ENCODE measurements at regions not wholly inside any gene's neighbourhood (a gene's known extent, or its start where the extent isn't known, plus 50 kb on each side); places are given as distances from the start of the nearest gene placed in this dataset.
"Not testable (repeated sequence)": the region's sequence is repeated elsewhere in the genome, so short reads cannot be mapped to it uniquely, and the experiment has no call there.

DNA sequence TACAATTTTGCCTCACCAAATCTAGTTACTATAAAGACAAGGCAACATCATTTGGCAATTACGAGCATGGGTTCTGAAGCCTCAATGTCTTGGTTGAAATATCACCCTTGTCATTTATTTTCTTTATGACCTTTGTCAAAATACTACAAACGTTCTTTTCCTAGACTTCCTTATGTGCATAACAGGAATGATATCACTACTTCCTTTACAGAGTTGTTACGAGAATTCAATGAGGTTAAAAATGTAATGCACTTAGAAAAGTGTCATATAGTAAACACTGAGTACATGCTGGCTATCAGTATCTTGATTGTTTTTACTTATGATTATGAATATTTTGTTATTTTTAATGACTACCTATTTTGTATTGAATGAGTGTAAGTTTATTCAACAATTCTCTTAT lies 640.9 kb upstream of the CCNG1 start:
- DNase-seq (ENCODE audit: low spot score) = no peak

DNA sequence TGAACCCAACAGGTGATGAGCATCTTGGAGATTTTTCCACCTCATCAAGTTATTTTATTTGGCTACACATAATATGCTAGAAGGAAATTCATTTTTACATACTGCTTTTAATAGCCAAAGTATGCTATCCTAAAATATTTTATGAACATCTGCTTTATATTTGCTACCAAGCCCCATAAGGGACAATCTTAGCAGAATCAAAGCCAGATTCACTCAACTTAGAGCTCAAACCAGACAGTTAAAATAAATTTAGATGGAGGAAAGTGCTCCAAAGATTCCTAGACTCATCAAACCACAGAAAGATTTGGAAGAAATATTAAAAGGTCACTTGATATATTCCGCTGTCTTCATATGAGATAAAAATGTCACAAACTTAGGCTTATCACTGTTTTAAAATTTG lies 637.1 kb upstream of the CCNG1 start:
- DNase-seq (ENCODE audit: low spot score) = no peak

DNA sequence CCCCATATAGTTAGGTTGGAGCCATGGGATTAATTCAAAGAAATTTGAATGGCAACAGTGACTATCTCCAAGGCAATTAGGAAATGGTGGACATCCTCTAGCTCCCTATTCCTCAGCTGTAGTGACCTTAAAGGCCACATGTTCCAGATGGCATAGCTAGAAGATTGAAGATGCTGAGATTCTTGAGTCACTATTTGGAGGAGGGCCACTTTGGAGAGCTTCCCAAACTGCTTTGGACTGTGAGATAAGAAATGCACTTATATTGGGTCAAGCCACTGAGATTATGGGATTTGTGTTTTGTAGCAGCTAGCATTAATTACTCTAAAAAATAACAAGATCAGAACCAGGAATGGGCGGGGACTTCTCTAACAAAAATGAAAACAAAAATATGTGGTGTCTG lies 636.2 kb upstream of the CCNG1 start:
- no peak for DNase-seq (ENCODE audit: low spot score)

DNA sequence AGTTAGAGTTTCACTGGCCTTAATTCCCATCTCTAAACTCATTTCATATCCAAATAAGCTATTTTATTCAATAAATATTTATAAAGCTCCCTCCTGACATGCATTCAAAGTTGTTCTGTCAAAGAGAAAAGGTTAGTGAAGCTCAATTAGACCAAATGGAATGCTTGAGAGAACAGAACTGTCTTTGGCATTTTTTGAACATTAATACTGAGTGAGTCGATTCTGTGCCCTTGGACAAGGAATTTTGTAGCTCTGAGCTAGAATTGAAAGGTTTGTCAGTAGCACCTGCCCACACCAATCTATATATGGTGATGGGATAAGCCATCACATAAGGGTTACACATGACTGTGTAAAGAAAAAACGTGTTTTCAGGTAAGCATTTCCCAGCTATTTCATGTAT lies 631.2 kb upstream of the CCNG1 start:
- DNase-seq (ENCODE audit: low spot score) = no peak

DNA sequence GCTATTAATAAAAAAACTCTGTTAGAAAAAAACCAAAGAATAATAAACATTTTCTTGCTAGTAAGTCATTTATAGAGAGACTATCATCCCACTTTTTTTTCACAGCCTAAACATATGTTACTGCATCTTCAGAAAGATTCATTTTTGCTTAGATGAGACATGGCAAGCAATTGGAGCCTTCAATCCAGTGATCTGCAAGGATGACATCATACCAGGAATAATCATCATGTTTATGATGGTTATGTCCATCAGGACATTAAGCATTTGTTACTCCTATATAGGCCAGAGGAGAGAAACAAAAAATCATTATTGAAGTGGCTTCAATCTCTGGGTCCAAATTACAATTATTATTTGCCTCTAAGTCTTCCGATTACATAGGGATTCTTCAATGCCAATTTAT lies 626.3 kb upstream of the CCNG1 start:
- no peak for DNase-seq (ENCODE audit: low spot score)

DNA sequence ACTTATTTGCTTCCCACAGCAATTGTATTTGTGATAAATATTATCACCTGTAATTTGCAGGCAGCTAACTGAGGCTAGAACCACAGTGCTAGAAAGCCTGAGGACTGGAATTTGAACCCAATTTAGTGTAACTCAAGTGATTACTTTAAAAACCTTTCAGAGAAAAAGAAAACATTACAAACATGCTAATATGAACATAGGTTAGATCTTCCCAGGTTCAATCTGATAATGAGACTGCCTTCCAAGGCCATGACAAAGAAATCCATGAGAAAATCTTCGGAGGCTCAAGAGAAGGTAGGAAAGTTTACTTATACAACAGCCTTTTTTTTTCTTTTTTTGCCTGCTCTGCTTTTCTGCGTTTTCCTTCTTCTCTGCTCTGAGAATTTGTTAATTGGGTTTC lies 620.6 kb upstream of the CCNG1 start:
- no peak for DNase-seq (ENCODE audit: low spot score)

DNA sequence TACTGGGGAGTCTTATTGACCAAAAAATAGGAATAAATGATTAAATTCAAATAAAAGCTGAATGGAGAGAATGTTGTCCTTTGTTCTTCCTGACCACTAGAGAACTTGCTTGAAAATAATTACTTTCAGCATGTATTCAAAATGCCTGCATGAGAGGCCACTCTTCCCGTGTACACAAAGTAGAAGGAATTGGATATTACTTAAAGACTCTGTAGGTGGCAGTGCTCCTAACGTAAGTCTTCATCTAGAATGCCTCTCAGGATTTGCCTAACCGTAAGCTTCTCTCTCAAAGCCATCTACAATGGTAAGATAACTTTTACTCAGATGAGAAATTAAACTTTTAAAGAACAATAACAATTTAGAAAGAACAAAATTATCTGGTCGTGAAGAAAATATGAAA lies 620.0 kb upstream of the CCNG1 start:
- DNase-seq (ENCODE audit: low spot score) = no peak

DNA sequence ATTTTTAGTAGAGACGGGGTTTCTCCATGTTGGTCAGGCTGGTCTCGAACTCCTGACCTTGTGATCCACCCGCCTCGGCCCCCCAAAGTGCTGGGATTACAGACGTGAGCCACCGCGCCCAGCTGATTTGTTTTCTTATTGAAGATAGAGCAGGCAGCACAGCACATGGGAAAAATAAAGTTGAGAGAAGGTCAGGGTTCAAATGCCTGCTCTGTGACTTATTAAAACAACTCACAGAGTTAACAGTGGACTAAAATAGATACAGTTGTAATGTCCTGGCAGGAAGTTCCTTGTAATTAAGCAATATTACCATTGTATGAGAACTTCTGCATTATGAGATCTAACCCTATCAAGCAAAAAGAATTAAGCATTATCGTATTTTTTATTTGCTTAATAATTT lies 615.7 kb upstream of the CCNG1 start:
- not testable (repeated sequence) for DNase-seq (ENCODE audit: low spot score)

DNA sequence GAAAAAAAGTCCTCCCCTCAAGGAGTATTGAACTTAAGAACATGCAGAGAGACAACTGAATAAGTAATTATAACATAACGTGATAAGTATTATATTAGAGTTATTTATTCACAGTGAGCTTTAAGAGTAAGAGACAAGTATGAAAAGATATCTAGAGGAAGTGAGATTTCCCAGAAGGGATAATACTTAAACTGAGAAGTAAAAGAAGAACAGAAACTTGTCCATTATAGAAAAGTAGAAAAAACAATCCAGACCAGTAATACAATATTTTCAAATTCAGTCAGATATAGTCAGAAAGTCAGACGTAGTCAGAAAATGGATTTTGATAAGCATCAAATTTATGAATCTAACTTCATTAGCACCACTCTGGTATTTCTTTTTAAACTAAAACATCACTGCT lies 613.0 kb upstream of the CCNG1 start:
- no peak for DNase-seq (ENCODE audit: low spot score)

DNA sequence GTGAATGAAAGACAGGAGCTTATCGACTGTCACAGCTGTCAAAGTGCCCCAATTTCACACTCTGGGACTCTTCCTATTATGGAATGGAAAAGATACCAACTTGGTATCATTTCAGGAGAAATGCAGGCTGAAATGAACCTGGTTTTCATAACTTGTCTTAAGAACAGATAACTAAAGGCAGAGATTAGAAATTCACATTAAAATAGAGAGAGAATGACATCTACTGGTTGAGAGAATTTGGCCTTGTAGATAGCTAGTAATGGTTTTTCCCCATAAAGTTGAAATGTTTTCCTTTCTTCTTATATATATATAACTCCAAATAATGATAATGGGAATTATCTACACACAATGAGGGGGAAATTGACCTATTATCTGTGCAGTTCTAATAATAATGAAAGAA lies 600.2 kb upstream of the CCNG1 start:
- DNase-seq (ENCODE audit: low spot score) = no peak

DNA sequence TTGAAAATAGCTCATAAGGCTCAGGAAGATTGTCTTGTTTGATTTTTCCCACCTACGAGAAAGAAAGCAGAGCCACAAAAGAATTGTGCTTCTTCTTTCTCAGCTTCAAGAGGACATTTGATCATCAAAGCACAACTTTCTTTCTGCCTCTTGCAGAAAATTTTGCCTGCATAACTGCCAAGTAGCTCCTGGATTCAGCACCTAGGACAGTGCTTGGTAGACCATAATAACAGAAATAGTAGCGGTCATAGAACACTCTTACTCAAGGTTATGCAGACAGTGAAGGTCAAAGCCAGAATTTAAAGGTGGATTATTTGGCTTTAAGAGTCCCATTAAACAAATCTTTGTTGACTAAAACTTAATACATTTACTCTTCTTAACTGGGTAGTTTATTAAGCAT lies 594.7 kb upstream of the CCNG1 start:
- no peak for DNase-seq (ENCODE audit: low spot score)

DNA sequence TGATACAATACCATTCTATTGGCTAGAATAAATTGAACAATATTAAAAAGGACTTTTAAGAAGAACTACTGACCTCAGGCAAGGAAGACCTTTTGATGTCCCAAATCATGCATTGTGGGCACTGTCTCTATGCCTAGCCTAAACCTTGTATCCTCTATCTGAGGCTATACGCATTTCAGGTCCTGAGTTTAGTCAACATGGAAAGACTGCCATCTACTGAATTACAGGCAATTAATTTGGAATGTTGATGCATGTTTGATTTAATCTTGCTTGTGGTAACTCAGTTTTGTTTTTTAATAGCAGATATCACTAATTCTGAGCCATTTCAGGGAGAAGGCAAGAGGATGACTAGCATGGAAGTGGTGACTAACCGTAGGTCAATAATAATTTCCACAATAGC lies 585.3 kb upstream of the CCNG1 start:
- DNase-seq (ENCODE audit: low spot score) = no peak

DNA sequence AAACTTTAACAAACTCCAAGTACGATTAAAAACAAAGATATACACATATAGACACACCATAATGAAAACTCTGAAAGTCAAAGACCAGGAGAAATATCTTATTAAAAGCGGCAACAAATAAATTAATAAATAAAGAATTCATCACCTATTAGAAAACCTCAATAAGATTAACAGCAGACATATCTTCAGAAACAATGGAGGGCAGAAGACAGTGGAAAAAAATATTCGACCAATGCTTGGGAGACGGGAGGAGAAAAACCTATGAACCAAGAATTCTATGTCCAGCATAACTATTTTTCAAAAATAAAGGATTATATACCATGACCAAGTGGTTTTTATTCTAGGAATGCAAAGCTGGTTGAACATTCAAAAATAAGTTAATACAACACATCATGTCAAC lies 578.6 kb upstream of the CCNG1 start:
- no peak for DNase-seq (ENCODE audit: low spot score)

DNA sequence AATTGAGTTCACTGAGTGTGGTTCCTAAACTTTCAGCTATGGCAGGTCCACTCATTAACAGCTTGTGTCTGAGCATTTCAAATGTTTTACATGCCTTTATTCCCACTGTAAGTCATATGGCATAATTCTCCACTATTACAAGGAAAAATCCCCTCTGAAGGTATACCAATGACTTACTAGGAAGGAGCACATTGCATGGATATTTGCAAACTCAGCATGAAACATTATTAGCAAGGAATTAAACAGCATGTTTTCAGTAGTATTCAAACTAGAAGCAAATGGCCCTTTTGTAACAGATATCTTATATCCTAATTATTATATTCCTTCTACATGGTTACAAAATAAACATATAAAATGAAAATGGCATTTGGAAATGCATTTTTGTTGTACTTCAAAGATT lies 566.4 kb upstream of the CCNG1 start:
- no peak for DNase-seq (ENCODE audit: low spot score)

DNA sequence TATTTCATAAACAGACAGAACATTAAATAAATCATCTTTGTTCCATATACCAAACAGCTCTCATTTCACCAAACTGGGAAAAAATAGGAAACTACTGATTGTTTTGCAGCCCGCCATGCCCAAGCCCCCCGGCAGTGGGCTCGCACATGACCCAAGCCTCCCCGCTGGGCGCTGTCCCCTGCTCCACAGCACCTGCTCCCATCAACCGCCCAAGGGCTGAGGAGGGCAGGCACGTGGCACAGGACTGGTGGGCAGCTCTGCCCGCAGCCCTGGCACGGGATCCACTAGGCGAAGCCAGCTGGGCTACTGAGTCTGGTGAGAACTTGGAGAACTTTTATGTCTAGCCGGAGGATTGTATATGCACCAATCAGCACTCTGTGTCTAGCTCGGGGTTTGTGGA lies 554.8 kb upstream of the CCNG1 start:
- no peak for DNase-seq (ENCODE audit: low spot score)

DNA sequence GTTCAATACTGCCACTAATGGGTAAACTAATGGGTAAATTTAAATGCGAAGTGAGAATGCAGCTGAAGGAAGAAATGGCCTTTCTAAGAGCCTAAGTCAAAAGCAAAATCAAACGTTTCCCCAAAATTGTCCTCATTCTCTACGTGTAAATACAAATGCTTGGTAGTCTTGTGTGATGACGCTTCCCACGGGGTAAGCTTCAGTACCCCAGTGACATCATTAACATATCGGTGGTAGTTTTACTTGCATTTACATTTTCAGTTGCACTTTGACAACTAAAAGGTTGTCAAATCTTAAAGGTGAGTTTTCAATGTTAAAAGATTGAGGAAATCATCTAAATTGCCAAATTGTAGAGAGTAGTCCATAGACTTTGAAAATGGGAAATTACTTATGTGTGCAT lies 550.7 kb upstream of the CCNG1 start:
- DNase-seq (ENCODE audit: low spot score) = no peak

DNA sequence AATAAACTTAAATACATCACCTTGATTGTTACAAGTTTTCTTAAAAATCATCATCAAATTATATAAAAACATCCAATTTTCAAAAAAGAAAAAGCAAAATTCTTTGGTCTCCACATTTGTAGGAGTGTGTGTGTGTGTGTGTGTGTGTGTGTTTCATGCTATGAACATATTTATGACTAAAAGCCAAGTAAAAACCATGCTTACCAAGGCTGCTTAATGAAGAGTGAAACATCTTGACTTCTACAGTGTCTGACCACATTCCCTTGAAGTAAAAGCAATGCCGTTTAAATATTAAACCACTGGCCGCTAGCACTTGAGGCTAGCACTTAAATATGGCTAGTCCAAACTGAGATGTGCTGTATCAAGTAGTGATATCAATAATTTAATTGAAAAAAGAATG lies 549.1 kb upstream of the CCNG1 start:
- no peak for DNase-seq (ENCODE audit: low spot score)

DNA sequence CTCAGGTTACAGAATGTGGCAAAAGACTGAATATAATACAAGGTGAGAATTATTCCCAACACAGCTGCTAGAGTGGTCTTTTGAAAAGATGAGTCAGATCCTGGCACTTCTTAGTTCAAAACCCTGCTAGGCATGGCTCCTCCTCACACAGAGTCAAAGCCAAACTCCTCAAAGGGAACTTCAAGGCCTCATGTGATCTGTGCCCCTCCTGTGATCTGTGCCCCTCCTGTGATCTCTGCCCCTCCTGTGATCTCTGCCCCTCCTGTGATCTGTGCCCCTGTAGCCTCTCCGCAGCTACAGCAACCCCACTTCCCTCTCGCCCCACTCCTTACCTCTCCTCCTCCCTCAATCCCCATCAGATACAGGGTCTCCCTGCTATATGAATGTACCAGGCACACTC lies 525.5 kb upstream of the CCNG1 start:
- DNase-seq (ENCODE audit: low spot score) = no peak

DNA sequence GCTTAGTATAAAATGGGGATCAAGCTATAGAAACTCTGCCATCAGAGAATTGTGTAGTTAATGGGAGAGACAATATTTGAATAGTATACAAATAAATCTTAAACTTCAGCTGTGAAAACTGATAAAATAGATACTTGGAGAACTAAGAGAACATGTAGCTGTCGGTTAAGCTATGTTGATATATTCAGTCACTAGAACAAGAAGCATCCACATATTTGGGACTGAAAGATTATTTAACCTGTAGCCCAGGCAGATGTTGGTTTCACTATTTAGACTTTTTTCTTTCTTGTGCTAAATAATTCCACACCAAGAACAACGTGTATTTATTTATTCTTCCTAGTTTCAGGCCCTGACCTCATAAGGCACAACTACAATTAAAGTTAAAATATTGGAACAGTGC lies 521.0 kb upstream of the CCNG1 start:
- DNase-seq (ENCODE audit: low spot score) = no peak

DNA sequence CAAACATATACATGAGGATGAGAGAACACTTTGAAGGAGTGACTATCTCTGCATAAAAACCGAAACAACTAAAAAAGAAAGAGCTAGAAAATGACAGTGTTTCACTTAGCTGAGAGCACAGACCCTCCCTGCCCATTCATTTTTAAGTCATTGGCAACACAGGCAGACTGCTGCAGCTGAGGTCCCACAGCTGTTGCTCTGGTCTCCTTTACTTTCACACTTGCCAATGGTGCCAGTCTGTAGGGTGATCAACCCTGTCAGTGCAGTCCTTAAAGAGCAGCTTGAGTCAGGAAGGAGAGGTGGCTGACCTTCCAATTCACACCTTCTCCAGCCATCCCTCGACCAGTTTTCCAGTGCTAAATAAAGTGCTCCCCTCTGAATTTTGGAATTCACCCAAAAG lies 508.3 kb upstream of the CCNG1 start:
- DNase-seq (ENCODE audit: low spot score) = no peak

DNA sequence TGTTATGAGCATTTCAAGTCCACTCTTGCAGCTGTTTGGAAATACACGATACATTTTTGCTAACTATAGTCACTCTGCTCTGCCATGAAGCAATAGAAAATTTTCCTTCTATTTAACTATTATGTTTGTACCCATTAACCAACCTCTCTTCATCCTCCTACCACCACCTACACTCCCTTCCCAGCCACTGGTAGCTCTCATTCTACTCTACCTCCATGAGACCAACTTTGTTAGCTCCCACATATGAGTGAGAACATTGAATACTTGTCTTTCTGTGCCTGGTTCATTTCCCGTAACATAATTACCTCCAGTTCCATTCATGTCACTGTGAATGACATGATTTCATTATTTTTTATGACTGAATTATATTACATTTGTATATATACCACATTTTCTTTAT lies 505.9 kb upstream of the CCNG1 start:
- no peak for DNase-seq (ENCODE audit: low spot score)

DNA sequence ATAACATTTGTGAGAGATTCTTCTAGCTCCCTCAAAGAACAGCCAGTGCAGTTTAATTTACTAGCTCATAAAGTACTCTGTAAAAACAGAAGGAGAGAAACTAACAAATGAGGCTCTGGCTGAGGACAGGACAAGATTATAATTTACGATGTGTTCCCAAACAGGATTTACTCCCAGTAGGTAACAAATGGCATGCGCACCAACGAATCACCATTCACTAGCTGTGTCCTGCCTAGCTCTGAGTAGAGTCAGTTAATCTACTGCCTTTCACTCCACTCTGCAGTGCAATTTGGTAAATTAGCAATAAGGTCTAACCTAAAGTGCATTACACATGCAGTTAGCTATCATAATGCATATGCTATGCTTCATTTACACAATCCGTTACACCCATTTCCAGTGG lies 497.4 kb upstream of the CCNG1 start:
- DNase-seq (ENCODE audit: low spot score) = no peak

DNA sequence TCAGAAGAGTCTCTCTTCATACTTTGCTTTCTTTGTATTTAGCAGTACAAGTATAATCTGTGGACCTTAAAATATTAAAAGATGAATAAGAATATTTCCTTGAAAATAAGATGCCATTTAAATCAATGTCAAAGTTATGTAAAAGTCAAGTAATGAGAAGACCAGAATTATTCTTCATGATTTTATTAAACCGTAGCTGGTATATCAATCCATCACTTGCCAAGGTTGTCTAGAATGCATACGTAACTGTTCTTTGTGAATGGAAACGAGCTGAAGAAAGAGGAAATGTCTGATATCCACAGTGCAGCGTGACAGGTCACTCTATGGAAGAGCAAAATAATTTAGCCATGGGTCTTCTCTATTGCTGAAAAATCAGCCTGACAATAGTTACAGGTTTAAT lies 488.7 kb upstream of the CCNG1 start:
- no peak for DNase-seq (ENCODE audit: low spot score)

DNA sequence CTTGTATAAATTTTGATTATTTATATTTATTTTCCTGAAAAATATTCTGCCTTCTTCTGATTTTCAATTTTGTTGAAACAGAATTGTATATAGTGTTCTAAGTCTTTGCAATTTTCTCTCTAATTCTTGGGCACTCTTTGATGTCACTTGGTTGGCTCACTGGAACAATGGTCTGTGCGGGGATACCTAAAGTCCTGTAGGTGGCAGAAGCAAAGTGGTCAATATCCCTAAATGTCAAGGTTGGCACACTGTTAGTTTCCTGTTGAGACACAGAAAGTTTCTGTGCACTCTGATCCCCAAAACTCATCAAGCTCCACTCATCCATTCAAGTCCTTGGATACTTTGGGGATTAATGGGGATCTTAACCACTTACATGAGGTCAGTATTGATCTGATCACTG lies 480.8 kb upstream of the CCNG1 start:
- DNase-seq (ENCODE audit: low spot score) = no peak

DNA sequence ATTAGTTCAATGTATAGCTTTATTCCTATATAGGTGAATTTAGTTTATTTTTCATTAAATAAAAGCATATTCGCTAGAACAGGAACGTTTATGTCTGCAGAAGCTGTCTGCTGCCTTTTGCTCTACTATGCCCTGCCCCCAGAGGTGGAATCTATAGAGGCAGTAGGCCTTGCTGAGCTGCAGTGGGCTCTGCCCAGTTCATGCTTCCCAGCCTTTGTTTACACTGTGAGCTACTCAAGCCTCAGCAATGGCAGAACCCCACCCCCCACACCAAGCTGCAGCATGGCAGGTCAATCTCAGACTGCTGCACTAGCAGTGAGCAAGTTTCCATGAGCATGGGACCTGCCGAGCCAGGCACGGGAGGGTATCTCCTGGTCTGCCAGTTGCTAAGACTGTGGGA lies 473.3 kb upstream of the CCNG1 start:
- not testable (repeated sequence) for DNase-seq (ENCODE audit: low spot score)

DNA sequence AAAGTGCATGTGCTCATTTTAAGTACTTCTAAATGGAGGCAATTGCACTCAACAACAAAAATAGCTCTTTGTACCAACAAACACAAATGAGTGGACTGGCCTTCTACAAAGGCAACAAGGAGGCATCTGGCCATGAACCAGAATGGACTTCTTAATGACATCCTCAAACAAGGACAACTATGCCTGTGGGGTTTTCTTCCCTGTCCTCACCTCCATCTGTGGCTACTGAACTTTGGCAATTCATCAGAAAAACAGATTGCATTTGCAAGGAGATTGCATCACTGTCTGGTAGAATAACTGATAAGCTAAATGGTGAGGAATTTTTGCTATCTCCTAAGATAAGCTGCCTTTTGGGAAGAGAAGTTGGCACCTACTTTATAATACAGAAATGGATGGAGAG lies 447.3 kb upstream of the CCNG1 start:
- no peak for DNase-seq (ENCODE audit: low spot score)
